Osteoblast (primary cell): ENCODE measurements at regions not wholly inside any gene's neighbourhood (a gene's known extent, or its start where the extent isn't known, plus 50 kb on each side); places are given as distances from the start of the nearest gene placed in this dataset.

Source experiments
- DNase-seq: peaks from one replicate; pipeline ENCODE4 v3.0.0; 2011; ENCODE audit warnings: low spot score, mixed read lengths; ENCODE audit not compliant: insufficient read length; ENCODE audit errors: missing footprints
- H2AFZ ChIP-seq: 2 replicates; pipeline ENCODE4 v1.6.0; 2011; ENCODE audit warnings: mild to moderate bottlenecking, low read length
- H3K27ac ChIP-seq: 2 replicates; pipeline ENCODE4 v1.5.1; 2011; ENCODE audit warnings: mild to moderate bottlenecking, low read depth, low read length, moderate library complexity
- H3K27me3 ChIP-seq: 2 replicates; pipeline ENCODE4 v1.6.0; 2012; ENCODE audit warnings: mild to moderate bottlenecking, control low read depth, inconsistent platforms, low read length, moderate library complexity; ENCODE audit not compliant: insufficient read depth
- H3K36me3 ChIP-seq: 2 replicates; pipeline ENCODE4 v1.5.1; 2011; ENCODE audit warnings: mild to moderate bottlenecking, low read length, control low read depth, moderate library complexity; ENCODE audit not compliant: insufficient read depth
- H3K4me1 ChIP-seq: 2 replicates; pipeline ENCODE4 v1.5.1; 2011; ENCODE audit warnings: mild to moderate bottlenecking, low read length, control low read depth, moderate library complexity; ENCODE audit not compliant: insufficient read depth
- H3K4me2 ChIP-seq: 2 replicates; pipeline ENCODE4 v1.6.0; 2011; ENCODE audit warnings: mild to moderate bottlenecking, low read length; ENCODE audit not compliant: insufficient read depth
- H3K4me3 ChIP-seq: fragments of 200-600 bp; sonication (generic); 3 replicates; pipeline ENCODE4 v1.5.1; 2012; ENCODE audit warnings: mild to moderate bottlenecking, low read length, inconsistent platforms; ENCODE audit not compliant: insufficient read depth
- H3K79me2 ChIP-seq: 2 replicates; pipeline ENCODE4 v1.6.0; 2012; ENCODE audit warnings: mild to moderate bottlenecking, low read length, control low read depth, inconsistent platforms; ENCODE audit not compliant: insufficient read depth
- H3K9me3 ChIP-seq: 2 replicates; pipeline ENCODE4 v1.5.1; 2011; ENCODE audit warnings: low read depth, low read length, control low read depth
- H4K20me1 ChIP-seq: 2 replicates; pipeline ENCODE4 v1.6.0; 2012; ENCODE audit warnings: mild to moderate bottlenecking, low read length, control low read depth; ENCODE audit not compliant: insufficient read depth
- TF ChIP-seq, protein P1 (sequence below): IDR thresholded peaks from 2 replicates; pipeline ENCODE4 v1.5.1; 2011; ENCODE audit warnings: mild to moderate bottlenecking, low read depth, low read length, moderate library complexity; ENCODE audit errors: extremely low read depth

DNA sequence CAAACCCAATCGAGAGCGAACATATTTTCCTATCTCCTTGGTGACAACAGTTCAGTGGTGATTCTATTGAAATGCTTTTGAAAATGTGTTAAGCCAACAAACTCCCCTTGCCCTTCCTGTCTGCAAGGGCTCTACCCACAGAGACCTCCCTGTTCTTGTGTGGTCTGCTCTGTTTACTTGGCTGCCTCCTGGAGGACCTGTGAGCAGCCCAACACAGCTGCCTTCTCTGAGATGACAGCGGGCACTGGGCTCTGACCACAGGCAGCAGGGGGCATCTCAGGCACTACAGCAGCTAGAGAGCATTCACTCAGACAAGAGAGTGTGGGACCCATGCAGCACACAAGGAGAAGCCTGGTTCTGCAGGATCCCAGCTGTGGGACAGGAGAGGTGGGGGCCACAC lies 416.4 kb downstream of the TCERG1L start:
- Histone ChIP-seq H3K27ac (no peak overlapping the region), H3K9me3 (no peaks in the 10 kb centered on the region), H3K4me2 (no peak overlapping the region), H3K4me3 (no peak overlapping the region), H3K79me2 (no peaks in the 10 kb centered on the region), H2AFZ (no peak overlapping the region), H3K36me3 (no peaks in the 10 kb centered on the region), H3K27me3 (no peaks in the 10 kb centered on the region), H4K20me1 (no peaks in the 10 kb centered on the region), H3K4me1 (no peaks in the 10 kb centered on the region)
- no peak for DNase-seq
- TF ChIP-seq, protein P1, sequence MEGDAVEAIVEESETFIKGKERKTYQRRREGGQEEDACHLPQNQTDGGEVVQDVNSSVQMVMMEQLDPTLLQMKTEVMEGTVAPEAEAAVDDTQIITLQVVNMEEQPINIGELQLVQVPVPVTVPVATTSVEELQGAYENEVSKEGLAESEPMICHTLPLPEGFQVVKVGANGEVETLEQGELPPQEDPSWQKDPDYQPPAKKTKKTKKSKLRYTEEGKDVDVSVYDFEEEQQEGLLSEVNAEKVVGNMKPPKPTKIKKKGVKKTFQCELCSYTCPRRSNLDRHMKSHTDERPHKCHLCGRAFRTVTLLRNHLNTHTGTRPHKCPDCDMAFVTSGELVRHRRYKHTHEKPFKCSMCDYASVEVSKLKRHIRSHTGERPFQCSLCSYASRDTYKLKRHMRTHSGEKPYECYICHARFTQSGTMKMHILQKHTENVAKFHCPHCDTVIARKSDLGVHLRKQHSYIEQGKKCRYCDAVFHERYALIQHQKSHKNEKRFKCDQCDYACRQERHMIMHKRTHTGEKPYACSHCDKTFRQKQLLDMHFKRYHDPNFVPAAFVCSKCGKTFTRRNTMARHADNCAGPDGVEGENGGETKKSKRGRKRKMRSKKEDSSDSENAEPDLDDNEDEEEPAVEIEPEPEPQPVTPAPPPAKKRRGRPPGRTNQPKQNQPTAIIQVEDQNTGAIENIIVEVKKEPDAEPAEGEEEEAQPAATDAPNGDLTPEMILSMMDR, result no peak

DNA sequence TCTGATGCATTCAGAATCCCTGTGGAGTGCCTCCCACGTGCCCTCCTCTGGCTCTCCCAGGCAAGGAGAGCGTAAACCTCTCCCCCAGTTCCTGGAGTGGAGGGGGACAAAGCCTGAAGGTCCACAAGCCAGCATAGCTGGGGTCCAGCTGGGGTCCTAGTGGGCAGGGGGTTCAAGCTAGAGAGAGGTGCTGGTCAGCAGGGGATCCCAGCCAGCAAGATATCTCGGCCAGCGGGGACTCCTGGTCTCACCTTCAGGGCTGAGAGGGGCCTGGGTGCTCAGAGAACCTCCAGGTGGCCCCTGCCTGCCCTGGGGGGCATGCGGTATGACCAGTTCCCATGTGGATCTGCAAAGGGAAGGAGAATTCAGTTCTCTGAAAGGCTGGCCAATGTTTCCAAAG lies 413.7 kb downstream of the TCERG1L start:
- Histone ChIP-seq H3K27ac (no peak overlapping the region), H3K9me3 (no peaks in the 10 kb centered on the region), H3K36me3 (no peaks in the 10 kb centered on the region), H2AFZ (no peak overlapping the region), H3K4me3 (no peak overlapping the region), H4K20me1 (no peaks in the 10 kb centered on the region), H3K79me2 (no peaks in the 10 kb centered on the region), H3K4me1 (no peaks in the 10 kb centered on the region), H3K4me2 (no peak overlapping the region), H3K27me3 (no peaks in the 10 kb centered on the region)
- TF ChIP-seq, protein P1, result no peak
- no peak for DNase-seq

DNA sequence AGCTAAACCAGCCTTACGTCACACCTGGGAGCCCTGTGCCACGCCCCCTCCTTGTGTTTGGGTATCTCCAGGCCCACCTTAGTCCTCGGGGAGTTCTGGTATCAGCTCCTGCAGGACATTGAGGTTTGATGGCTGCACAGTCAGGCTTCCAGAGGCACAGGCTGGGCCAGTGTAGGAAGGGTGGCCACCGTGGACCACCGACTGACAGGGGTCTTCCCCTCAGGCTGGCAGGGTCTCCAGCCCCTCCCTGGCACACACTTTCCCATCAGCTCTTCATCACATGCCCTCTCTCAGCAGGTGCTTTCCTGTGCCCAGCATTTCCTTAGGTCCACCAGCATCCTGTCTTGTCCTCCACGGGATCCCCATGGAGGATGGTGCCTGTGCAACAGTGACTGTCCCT lies 413.1 kb downstream of the TCERG1L start:
- Histone ChIP-seq H3K4me2 (no peak overlapping the region), H3K4me3 (no peak overlapping the region), H3K27ac (no peak overlapping the region), H3K4me1 (no peaks in the 10 kb centered on the region), H3K27me3 (no peaks in the 10 kb centered on the region), H4K20me1 (no peaks in the 10 kb centered on the region), H3K79me2 (no peaks in the 10 kb centered on the region), H2AFZ (no peak overlapping the region), H3K9me3 (no peaks in the 10 kb centered on the region), H3K36me3 (no peaks in the 10 kb centered on the region)
- TF ChIP-seq, protein P1, result no peak
- no peak for DNase-seq

DNA sequence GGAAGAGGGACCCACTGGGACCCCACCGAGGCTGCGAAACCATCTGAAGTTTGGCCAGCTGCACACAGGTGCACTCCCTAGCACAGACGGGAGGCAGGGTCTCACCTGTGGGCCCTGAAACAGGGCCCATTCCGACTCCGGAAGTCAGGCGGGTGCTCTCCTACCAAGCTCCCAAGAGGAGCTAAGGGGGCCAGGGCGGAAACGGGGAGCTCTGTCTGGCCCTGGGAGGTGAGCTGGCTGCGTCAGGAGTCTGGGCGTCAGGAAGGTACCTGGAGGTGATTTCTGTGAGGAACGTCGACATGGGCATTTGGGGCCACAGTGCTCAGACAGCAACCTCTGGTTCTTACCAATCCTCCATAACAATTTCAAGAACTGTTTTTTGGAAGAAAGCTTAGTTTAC lies 411.7 kb downstream of the TCERG1L start:
- Histone ChIP-seq H3K27ac (no peak overlapping the region), H3K27me3 (no peaks in the 10 kb centered on the region), H3K9me3 (no peaks in the 10 kb centered on the region), H4K20me1 (no peaks in the 10 kb centered on the region), H3K36me3 (no peaks in the 10 kb centered on the region), H3K4me3 (no peak overlapping the region), H3K4me2 (no peak overlapping the region), H3K4me1 (no peaks in the 10 kb centered on the region), H2AFZ (no peak overlapping the region), H3K79me2 (no peaks in the 10 kb centered on the region)
- DNase-seq, result no peak
- TF ChIP-seq, protein P1, result no peak
